DOHH2 (cell line): ENCODE measurements at regions not wholly inside any gene's neighbourhood (a gene's known extent, or its start where the extent isn't known, plus 50 kb on each side); places are given as distances from the start of the nearest gene placed in this dataset.

Experiments
- H3F3A ChIP-seq: fragments of 200-600 bp; sonication (generic), shearing (Covaris generic); 2 replicates; pipeline ENCODE4 v1.6.0; 2016; ENCODE audit warnings: antibody characterized with exemption, mild to moderate bottlenecking; ENCODE audit not compliant: control insufficient read depth, insufficient read depth
- H3K27ac ChIP-seq: fragments of 200-600 bp; sonication (generic); 2 replicates; pipeline ENCODE4 v1.5.1; 2014; ENCODE audit warnings: low read depth, mild to moderate bottlenecking, low read length, moderate library complexity
- H3K27me3 ChIP-seq: fragments of 200-600 bp; sonication (generic); 2 replicates; pipeline ENCODE4 v1.6.1; 2014; ENCODE audit warnings: mild to moderate bottlenecking, low read length, mixed read lengths; ENCODE audit not compliant: control insufficient read depth
- H3K36me3 ChIP-seq: fragments of 200-600 bp; sonication (generic); 2 replicates; pipeline ENCODE4 v1.6.1; 2014; ENCODE audit warnings: mild to moderate bottlenecking, low read length, moderate library complexity, mixed read lengths; ENCODE audit not compliant: control insufficient read depth
- H3K4me1 ChIP-seq: fragments of 200-600 bp; sonication (generic); 2 replicates; pipeline ENCODE4 v1.6.1; 2014; ENCODE audit warnings: mild to moderate bottlenecking, low read length, mixed read lengths; ENCODE audit not compliant: control insufficient read depth
- H3K4me2 ChIP-seq: fragments of 200-600 bp; sonication (generic); 2 replicates; pipeline ENCODE4 v1.6.0; 2014; ENCODE audit warnings: mild to moderate bottlenecking, low read length, moderate library complexity
- H3K4me3 ChIP-seq: fragments of 200-600 bp; sonication (generic); 2 replicates; pipeline ENCODE4 v1.5.1; 2014; ENCODE audit warnings: mild to moderate bottlenecking, low read length, mixed read lengths
- H3K79me2 ChIP-seq: fragments of 200-600 bp; sonication (generic); 2 replicates; pipeline ENCODE4 v1.6.1; 2014; ENCODE audit warnings: mild to moderate bottlenecking, low read length, mixed read lengths; ENCODE audit not compliant: control insufficient read depth
- H3K9me2 ChIP-seq: fragments of 200-600 bp; sonication (generic); replicated peaks from 2 replicates; pipeline ENCODE4 v1.6.1; 2014; ENCODE audit warnings: mild to moderate bottlenecking, low read length, mixed read lengths; ENCODE audit not compliant: control insufficient read depth
- H3K9me3 ChIP-seq: fragments of 200-600 bp; sonication (generic); 2 replicates; pipeline ENCODE4 v1.6.1; 2014; ENCODE audit warnings: antibody characterized with exemption, low read length, mixed read lengths; ENCODE audit not compliant: control insufficient read depth, insufficient read depth
- H4K20me1 ChIP-seq: fragments of 200-600 bp; sonication (generic); 2 replicates; pipeline ENCODE4 v1.6.0; 2014; ENCODE audit warnings: low read depth, mild to moderate bottlenecking, antibody characterized with exemption, low read length, moderate library complexity; ENCODE audit not compliant: control insufficient read depth, insufficient read depth
- CTCF ChIP-seq: fragments of 200-600 bp; sonication (generic); IDR thresholded peaks from one replicate; pipeline ENCODE4 v1.5.1; 2014; ENCODE audit warnings: antibody characterized with exemption, mild to moderate bottlenecking, low read depth, low read length; ENCODE audit not compliant: poor library complexity, severe bottlenecking
- EZH2phosphoT487 ChIP-seq: fragments of 200-600 bp; sonication (generic); IDR thresholded peaks from 2 replicates; pipeline ENCODE4 v1.6.1; 2017; ENCODE audit warnings: borderline replicate concordance, mild to moderate bottlenecking, antibody characterized with exemption, low read length, moderate library complexity, mixed read lengths

- no peaks in the 10 kb centered on the region for H3K36me3 ChIP-seq
- no peaks in the 10 kb centered on the region for H3K9me3 ChIP-seq
- no peak overlapping the region for H3K4me3 ChIP-seq
- no peaks in the 10 kb centered on the region for H3F3A ChIP-seq
- TF ChIP-seq EZH2phosphoT487, result no peak
- no peak overlapping the region for H3K4me2 ChIP-seq
- no peaks in the 10 kb centered on the region for H4K20me1 ChIP-seq
- H3K27me3 ChIP-seq, result no peaks in the 10 kb centered on the region; the same call in 1 of the 2 replicates
- H3K9me2 ChIP-seq, result no peaks in the 10 kb centered on the region
- H3K4me1 ChIP-seq, result no peaks in the 10 kb centered on the region
- no peak overlapping the region for H3K27ac ChIP-seq
- no peaks in the 10 kb centered on the region for H3K79me2 ChIP-seq
Observed at GRCh38 chr6:45758787-45759471, 256.7 kb downstream of the CLIC5 start.

GRCh38 chr6:45757443-45758130, 258.1 kb downstream of the CLIC5 start:
- no peak overlapping the region for H3K4me3 ChIP-seq
- H3K27ac ChIP-seq, result no peak overlapping the region
- no peak for TF ChIP-seq CTCF
- TF ChIP-seq EZH2phosphoT487, result no peak

GRCh38 chr6:45756606-45757005, 259.1 kb downstream of the CLIC5 start:
- no peak for TF ChIP-seq EZH2phosphoT487
- no peak for TF ChIP-seq CTCF
- no peaks in the 10 kb centered on the region for H3K9me3 ChIP-seq
- no peaks in the 10 kb centered on the region for H3F3A ChIP-seq
- H3K36me3 ChIP-seq, result no peaks in the 10 kb centered on the region
- no peaks in the 10 kb centered on the region for H4K20me1 ChIP-seq
- H3K79me2 ChIP-seq, result no peaks in the 10 kb centered on the region
- H3K27ac ChIP-seq, result no peak overlapping the region
- no peak overlapping the region for H3K4me2 ChIP-seq
- no peaks in the 10 kb centered on the region for H3K9me2 ChIP-seq
- no peak overlapping the region for H3K4me3 ChIP-seq
- no peaks in the 10 kb centered on the region for H3K4me1 ChIP-seq
- peaks cover 2% of the 10 kb centered on the region; the same call in 1 of the 2 replicates for H3K27me3 ChIP-seq

More at GRCh38 chr6:45757443-45758130, 258.1 kb downstream of the CLIC5 start:
- no peaks in the 10 kb centered on the region for H3K9me2 ChIP-seq
- H3K9me3 ChIP-seq, result no peaks in the 10 kb centered on the region
- H3K4me2 ChIP-seq, result no peak overlapping the region
- H3K79me2 ChIP-seq, result no peaks in the 10 kb centered on the region
- no peaks in the 10 kb centered on the region for H3K4me1 ChIP-seq
- no peaks in the 10 kb centered on the region for H4K20me1 ChIP-seq
- H3K36me3 ChIP-seq, result no peaks in the 10 kb centered on the region
- no peaks in the 10 kb centered on the region; the same call in 1 of the 2 replicates for H3K27me3 ChIP-seq
- no peaks in the 10 kb centered on the region for H3F3A ChIP-seq

GRCh38 chr6:45754432-45754831, 261.2 kb downstream of the CLIC5 start:
- no peaks in the 10 kb centered on the region for H3K79me2 ChIP-seq
- H3K27ac ChIP-seq, result no peak overlapping the region
- no peak for TF ChIP-seq CTCF
- TF ChIP-seq EZH2phosphoT487, result no peak

More at GRCh38 chr6:45754432-45754831, 261.2 kb downstream of the CLIC5 start:
- H3F3A ChIP-seq, result no peaks in the 10 kb centered on the region
- no peak overlapping the region for H3K4me3 ChIP-seq
- no peak overlapping the region for H3K4me2 ChIP-seq
- H3K36me3 ChIP-seq, result no peaks in the 10 kb centered on the region
- H3K9me3 ChIP-seq, result no peaks in the 10 kb centered on the region
- no peaks in the 10 kb centered on the region for H3K4me1 ChIP-seq
- no peaks in the 10 kb centered on the region for H4K20me1 ChIP-seq
- no peaks in the 10 kb centered on the region for H3K9me2 ChIP-seq
- peaks cover 6% of the 10 kb centered on the region; the same call in 1 of the 2 replicates for H3K27me3 ChIP-seq
